Esophagus muscularis mucosa (tissue), 4 donors: ENCODE measurements at regions not wholly inside any gene's neighbourhood (a gene's known extent, or its start where the extent isn't known, plus 50 kb on each side); places are given as distances from the start of the nearest gene placed in this dataset.

Experiments
- DNase-seq: peaks from one replicate; pipeline ENCODE4 v3.0.0-alpha.2; 2017; ENCODE audit errors: extremely low spot score
- H3K27ac ChIP-seq, 4 donors: fragments of 200-600 bp; sonication (generic); replicated peaks in 1 of 4; 1 replicate in 3 of 4; 2 replicates in 1 of 4; pipeline ENCODE4 v1.5.1; 2016 to 2019; ENCODE audit warnings: mild to moderate bottlenecking in 1 of 4
- H3K27me3 ChIP-seq, 4 donors: fragments of 200-600 bp; sonication (generic); one replicate each; pipeline versions ENCODE4 v1.5.1 to v1.6.0; 2016 to 2019
- H3K36me3 ChIP-seq, 4 donors: fragments of 200-600 bp; sonication (generic); one replicate each; pipeline ENCODE4 v1.5.1; 2016 to 2019
- H3K4me1 ChIP-seq, 4 donors: fragments of 200-600 bp; sonication (generic); one replicate each; pipeline ENCODE4 v1.5.1; 2016 to 2019
- H3K4me3 ChIP-seq, 4 donors: fragments of 200-600 bp; sonication (generic); 1 replicate in 2 of 4; 2 replicates in 2 of 4; pipeline ENCODE4 v1.5.1; 2016 to 2019; ENCODE audit warnings: mild to moderate bottlenecking in 4 of 4, moderate library complexity in 1 of 4
- H3K9me3 ChIP-seq, 4 donors: fragments of 200-600 bp; sonication (generic); 1 replicate in 3 of 4; 2 replicates in 1 of 4; pipeline ENCODE4 v1.5.1; 2016 to 2019
- EP300 ChIP-seq: sonication (generic); formaldehyde crosslinking; IDR thresholded peaks from one replicate; pipeline ENCODE4 v1.6.1; 2017; ENCODE audit warnings: antibody characterized with exemption
- POLR2A ChIP-seq: fragments of 450-650 bp; IDR thresholded peaks from one replicate; pipeline ENCODE4 v1.6.1; 2017; ENCODE audit warnings: antibody characterized with exemption, moderate library complexity, mild to moderate bottlenecking, low read depth
- POLR2AphosphoS5 ChIP-seq, 2 donors: sonication (generic); formaldehyde crosslinking; IDR thresholded peaks; one replicate each; pipeline ENCODE4 v1.6.1; 2017; ENCODE audit warnings: antibody characterized with exemption in 2 of 2
- WGBS: methylation state at CpG from one replicate; pipeline ENCODE4 v1.1.5; 2018; 5-methylcytosine and 5-hydroxymethylcytosine counted together
- intact Hi-C: fragments of 100-400 bp; cut with DNase I; formaldehyde crosslinking; loops from one replicate; pipeline ENCODE4 v1.15.1; 2023
- small RNA-seq, 3 donors: library from RNA; depleted of rRNA; stranded (forward); fragments of <200 nt; gene quantifications; one replicate each; pipeline ENCODE3, GENCODE V24; 2016
- TF ChIP-seq, protein P1 (sequence below), 3 experiments: fragments of 200-600 bp in 2 of 3; fragments of 450-650 bp in 1 of 3; sonication (generic) in 2 of 3; IDR thresholded peaks; one replicate each; pipeline ENCODE4 v1.5.1; 2017 to 2019; ENCODE audit warnings: antibody characterized with exemption in 3 of 3, mild to moderate bottlenecking in 2 of 3, moderate library complexity in 1 of 3

- WGBS: 87% methylated on average over 6 of the region's 21 CpGs
- H3K9me3 ChIP-seq: no peaks in the 10 kb centered on the region
- no peak overlapping the region for H3K27ac ChIP-seq
- intact Hi-C loops: no loop called here
- no peaks in the 10 kb centered on the region for H3K27me3 ChIP-seq
- TF ChIP-seq POLR2A (no peak), POLR2AphosphoS5 (IDR thresholded peaks at IDR 0.05) (no peak), EP300 (no peak)
- TF ChIP-seq, protein P1, sequence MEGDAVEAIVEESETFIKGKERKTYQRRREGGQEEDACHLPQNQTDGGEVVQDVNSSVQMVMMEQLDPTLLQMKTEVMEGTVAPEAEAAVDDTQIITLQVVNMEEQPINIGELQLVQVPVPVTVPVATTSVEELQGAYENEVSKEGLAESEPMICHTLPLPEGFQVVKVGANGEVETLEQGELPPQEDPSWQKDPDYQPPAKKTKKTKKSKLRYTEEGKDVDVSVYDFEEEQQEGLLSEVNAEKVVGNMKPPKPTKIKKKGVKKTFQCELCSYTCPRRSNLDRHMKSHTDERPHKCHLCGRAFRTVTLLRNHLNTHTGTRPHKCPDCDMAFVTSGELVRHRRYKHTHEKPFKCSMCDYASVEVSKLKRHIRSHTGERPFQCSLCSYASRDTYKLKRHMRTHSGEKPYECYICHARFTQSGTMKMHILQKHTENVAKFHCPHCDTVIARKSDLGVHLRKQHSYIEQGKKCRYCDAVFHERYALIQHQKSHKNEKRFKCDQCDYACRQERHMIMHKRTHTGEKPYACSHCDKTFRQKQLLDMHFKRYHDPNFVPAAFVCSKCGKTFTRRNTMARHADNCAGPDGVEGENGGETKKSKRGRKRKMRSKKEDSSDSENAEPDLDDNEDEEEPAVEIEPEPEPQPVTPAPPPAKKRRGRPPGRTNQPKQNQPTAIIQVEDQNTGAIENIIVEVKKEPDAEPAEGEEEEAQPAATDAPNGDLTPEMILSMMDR (IDR thresholded peaks at IDR 0.05): no peak
- DNase-seq: no peak
- no peaks in the 10 kb centered on the region for H3K36me3 ChIP-seq
- H3K4me1 ChIP-seq: no peaks in the 10 kb centered on the region
- no peak overlapping the region for H3K4me3 ChIP-seq
Observed at GRCh38 chr17:22569459-22570143, 877.3 kb downstream of the KCNJ18 start.

DNA sequence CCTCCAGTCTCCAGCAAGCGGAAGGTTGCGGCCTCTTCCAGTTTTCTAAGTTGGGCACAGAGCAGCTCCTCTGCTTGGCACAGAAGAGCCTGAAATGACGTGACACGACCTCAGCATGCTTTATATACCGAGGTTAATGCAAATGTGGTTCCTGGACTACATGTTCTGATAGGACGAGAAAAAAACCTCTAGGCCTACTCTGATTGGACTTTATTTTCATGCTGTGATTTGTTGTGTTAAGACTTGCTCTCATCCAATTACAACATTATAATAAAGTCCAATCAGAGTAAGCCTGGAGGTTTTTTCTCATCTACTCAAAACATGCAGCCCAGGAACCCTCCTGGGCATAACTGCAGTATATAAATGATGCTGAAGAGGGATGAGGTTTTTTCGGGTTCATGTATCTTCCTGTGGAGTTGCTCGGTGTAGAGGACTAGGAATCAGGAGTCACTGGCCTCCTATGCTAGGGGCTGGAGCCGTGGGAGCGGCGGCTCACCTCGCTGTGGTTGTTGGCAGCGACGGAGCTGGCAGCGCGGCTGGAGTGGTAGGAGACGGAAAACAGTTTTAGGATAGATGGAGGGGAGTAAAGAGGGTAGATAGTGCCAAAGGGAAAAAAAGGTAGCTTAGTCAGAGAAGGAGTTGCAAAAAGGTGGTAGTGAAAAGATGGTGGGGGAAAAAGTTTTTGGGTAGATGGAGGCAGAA lies 878.0 kb downstream of the KCNJ18 start:
- Histone ChIP-seq H3K4me3 (no peak overlapping the region), H3K36me3 (no peaks in the 10 kb centered on the region), H3K9me3 (no peaks in the 10 kb centered on the region), H3K27me3 (no peaks in the 10 kb centered on the region), H3K27ac (no peak overlapping the region), H3K4me1 (no peaks in the 10 kb centered on the region)
- intact Hi-C loops: no loop called here
- no peak for DNase-seq
- WGBS: 78% methylated on average over 16 of the region's 17 CpGs
- no peak for TF ChIP-seq POLR2AphosphoS5 (IDR thresholded peaks at IDR 0.05)
- no peak for TF ChIP-seq POLR2A
- TF ChIP-seq, protein P1 (IDR thresholded peaks at IDR 0.05): no peak
- TF ChIP-seq EP300: no peak

GRCh38 chr17:22599322-22599721 lies 907.0 kb downstream of the KCNJ18 start:
- Histone ChIP-seq H3K4me1 (no peaks in the 10 kb centered on the region), H3K4me3 (no peak overlapping the region), H3K27me3 (no peaks in the 10 kb centered on the region), H3K9me3 (no peaks in the 10 kb centered on the region), H3K27ac (no peak overlapping the region), H3K36me3 (no peaks in the 10 kb centered on the region)
- TF ChIP-seq EP300 (no peak), POLR2A (no peak), POLR2AphosphoS5 (IDR thresholded peaks at IDR 0.05) (no peak)
- TF ChIP-seq, protein P1 (IDR thresholded peaks at IDR 0.05): no peak
- no peak for DNase-seq
- 43% methylated on average over 3 of the region's 3 CpGs for WGBS
- intact Hi-C loops: no loop called here

GRCh38 chr17:22600644-22601298 lies 908.4 kb downstream of the KCNJ18 start:
- DNase-seq: no peak
- H3K36me3 ChIP-seq: no peaks in the 10 kb centered on the region
- 49% methylated on average over 2 of the region's 2 CpGs for WGBS
- no peaks in the 10 kb centered on the region for H3K4me1 ChIP-seq
- no peak for TF ChIP-seq POLR2A
- TF ChIP-seq POLR2AphosphoS5 (IDR thresholded peaks at IDR 0.05): no peak
- no peaks in the 10 kb centered on the region for H3K9me3 ChIP-seq
- no peaks in the 10 kb centered on the region for H3K27me3 ChIP-seq
- intact Hi-C loops: no loop called here
- no peak overlapping the region for H3K4me3 ChIP-seq
- no peak overlapping the region for H3K27ac ChIP-seq

Small RNAs in the stretch of these regions (small RNA-seq; reads per million reads assigned to genes)
- 0 reads per million in 3 donors for gene ABBA01006766.1
- gene NMTRS-TGA3-1: 0 reads per million in 3 donors
